G401.6 (cell line): ENCODE measurements at regions not wholly inside any gene's neighbourhood (a gene's known extent, or its start where the extent isn't known, plus 50 kb on each side); places are given as distances from the start of the nearest gene placed in this dataset.

Source experiments
- FAIRE-seq: peaks from 2 replicates; lab custom pipeline; 2012; peaks lifted over from hg19 to GRCh38; lab: Jason Lieb, UNC

- no peak for FAIRE-seq
Measured at GRCh38 chr18:75799449-75800330, 372.2 kb upstream of the SMIM21 start.

- FAIRE-seq = no peak
Measured at GRCh38 chr18:75797046-75797445, 369.5 kb upstream of the SMIM21 start.

GRCh38 chr18:75790796-75791195 lies 363.3 kb upstream of the SMIM21 start:
- no peak for FAIRE-seq

- no peak for FAIRE-seq
Measured at GRCh38 chr18:75790111-75790510, 362.6 kb upstream of the SMIM21 start.

DNA sequence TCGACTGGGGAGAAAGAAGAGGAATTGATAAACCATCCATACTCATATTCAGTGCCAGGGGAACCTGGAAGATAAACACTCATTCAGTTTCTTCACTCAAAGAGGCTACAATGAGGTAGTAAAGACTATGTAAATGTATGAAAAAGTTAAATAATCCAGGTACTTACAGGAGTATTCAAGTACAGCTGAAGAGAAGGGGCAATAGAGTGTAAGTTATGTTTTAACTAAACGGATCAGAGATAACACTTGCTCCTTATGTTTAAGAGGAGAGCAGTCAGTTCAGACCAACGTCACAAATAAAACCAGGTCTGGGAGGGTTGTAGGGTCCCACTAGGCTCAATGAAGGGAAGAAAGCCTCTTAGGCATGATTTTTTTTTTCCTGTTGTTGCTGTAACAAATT lies 358.3 kb upstream of the SMIM21 start:
- FAIRE-seq = no peak

GRCh38 chr18:75785206-75785605 lies 357.7 kb upstream of the SMIM21 start:
- no peak for FAIRE-seq

GRCh38 chr18:75784390-75784789 lies 356.9 kb upstream of the SMIM21 start:
- no peak for FAIRE-seq

DNA sequence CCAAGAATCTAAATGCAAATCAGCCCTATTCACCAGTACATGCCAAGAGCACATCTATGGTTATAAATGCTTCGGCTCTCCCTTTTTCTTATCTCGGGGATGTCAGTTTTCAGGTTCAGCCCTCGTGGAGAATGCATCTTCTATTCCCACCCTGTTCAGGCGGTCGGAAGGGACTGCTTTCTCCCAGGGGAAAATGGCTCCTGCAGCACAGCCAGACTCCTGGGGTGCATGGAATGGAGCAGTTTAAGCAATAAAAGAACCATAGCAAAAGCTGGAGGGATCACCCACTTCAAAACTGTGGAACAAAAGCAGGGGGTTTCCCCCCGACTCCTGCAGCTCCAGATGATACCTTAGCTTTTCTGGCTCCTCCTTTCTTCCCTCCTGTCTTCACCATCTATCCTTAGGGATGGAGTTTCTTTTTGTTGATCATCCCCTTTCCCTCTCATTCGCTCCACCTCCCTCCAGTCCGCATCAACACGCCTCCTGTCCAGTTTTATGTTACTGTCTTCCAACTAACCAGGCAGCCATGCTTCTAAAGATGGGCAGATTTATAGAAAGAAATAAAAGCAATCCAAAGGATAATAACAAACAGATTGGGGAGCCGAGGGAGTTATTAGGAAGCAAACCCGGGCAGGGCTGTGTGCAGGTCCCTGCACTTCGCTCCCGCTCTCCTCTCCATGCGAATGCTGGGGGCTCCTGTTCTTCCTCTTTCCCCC lies 356.2 kb upstream of the SMIM21 start:
- FAIRE-seq = no peak

- FAIRE-seq = no peak
Measured at GRCh38 chr18:75782826-75783225, 355.3 kb upstream of the SMIM21 start.

- no peak for FAIRE-seq
Measured at GRCh38 chr18:75782204-75782603, 354.7 kb upstream of the SMIM21 start.

DNA sequence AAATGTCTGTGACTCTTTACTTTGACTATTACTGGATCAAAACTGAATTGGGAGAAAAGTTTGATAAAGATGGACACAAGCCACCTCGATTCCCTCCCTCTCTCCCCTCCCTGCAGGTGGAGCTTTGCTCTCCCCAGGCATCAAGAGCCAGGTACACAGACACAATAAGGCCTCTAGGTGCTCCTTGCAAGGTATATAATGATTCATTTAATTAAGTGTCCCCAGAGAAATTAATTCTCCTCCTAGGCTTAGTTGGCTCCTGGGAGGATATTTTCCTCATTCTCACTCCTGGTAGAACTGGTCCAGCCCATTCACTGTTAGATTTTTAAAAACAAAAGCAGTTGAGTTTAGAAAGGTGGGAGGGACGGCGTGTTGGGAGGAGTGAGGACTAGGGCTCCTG lies 352.4 kb upstream of the SMIM21 start:
- no peak for FAIRE-seq

DNA sequence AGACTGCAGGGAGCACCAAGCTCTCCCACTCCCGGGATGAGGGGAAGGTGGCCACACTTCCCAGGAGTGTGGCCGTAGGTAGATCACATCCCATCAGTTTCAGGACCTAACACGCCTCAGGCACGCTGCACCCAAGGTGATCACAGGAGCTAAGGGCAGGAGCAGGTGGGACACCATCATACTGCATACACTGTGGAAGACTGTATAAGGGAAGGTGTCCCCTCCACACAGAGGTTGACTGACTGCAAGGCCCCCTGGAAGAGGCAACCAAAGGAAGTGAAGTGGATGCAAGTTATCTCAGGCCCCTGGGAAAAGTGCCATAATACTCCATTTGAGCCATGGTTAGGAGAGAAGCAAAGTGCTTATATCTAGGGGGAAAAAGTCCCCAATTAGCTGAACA lies 351.9 kb upstream of the SMIM21 start:
- FAIRE-seq = no peak

DNA sequence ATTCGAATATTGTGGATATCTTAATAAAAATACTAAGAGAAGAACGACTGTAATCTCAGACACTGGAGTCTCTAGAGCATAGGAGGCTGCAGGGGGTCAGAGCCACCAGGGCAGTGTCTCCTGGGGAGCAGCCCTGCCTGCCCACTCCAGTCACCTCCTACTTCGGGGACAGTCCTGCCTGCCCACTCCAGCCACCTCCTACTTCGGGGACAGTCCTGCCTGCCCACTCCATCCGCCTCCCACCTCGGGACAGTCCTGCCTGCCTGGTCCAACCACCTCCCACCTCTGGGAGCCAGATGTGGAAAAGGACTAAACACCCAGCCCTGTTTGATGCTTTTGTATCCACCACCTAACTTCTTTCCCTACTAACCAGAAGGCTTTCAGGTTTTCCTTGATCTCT lies 350.1 kb upstream of the SMIM21 start:
- FAIRE-seq = no peak

- no peak for FAIRE-seq
Measured at GRCh38 chr18:75775121-75775520, 347.6 kb upstream of the SMIM21 start.

GRCh38 chr18:75773618-75774017 lies 346.1 kb upstream of the SMIM21 start:
- no peak for FAIRE-seq

GRCh38 chr18:75762758-75763157 lies 335.3 kb upstream of the SMIM21 start:
- no peak for FAIRE-seq

DNA sequence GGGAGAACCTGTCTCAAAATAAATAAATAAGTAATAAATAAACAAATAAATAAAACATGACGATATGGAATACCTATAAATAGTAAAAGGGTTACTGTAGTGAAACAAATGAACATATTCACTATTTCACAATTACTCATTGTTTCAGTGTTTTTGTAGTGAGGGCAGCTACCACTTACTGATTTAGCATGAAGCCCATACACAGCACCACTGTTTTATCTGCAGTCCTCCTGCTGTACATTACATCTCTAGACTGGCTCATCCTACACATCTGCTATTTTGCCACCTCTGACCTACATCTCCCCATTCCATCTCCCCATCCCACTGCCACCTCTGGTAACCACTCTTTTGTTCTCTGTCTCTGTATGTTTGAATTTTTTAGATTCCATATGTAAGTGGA lies 332.7 kb upstream of the SMIM21 start:
- no peak for FAIRE-seq

DNA sequence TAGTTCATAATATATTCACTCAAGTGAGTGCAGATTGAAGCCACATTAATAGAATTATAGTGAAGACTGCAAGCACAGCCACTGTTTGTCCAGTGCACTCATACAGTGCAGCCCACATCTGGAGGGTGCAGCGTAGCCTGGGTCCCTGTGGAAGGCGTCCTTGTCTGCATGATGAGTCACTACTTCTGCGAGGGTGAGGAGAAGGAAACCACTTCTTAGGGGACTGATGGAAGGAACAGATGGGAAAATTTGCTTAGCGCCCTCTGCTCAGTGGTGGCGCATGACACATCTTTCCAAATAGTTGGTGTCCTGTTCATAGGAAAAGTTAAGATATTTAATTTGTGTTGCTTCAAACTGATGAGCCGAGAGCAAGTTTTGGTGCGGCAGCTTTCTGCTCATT lies 330.4 kb upstream of the SMIM21 start:
- FAIRE-seq = no peak

DNA sequence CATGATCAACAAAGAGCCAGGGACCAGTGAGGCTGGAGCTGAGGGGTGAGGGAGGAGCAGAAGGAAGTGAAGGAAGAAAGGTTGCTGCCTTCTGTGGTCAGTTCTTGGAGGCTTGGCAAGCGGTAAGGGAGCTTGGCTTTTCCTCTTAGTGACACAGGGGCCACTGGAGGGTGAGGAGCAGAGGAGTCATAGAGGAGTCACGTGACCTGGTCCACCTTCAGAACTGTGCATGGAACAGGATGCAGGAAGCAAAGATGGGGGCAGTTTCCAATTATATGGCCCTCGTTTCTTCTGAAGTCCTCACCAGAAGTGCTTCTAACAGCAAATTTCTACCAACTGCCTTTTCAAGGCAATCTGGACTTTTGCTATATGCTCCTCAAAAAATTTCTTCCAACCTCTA lies 326.9 kb upstream of the SMIM21 start:
- FAIRE-seq = no peak

GRCh38 chr18:75753753-75754152 lies 326.2 kb upstream of the SMIM21 start:
- no peak for FAIRE-seq

DNA sequence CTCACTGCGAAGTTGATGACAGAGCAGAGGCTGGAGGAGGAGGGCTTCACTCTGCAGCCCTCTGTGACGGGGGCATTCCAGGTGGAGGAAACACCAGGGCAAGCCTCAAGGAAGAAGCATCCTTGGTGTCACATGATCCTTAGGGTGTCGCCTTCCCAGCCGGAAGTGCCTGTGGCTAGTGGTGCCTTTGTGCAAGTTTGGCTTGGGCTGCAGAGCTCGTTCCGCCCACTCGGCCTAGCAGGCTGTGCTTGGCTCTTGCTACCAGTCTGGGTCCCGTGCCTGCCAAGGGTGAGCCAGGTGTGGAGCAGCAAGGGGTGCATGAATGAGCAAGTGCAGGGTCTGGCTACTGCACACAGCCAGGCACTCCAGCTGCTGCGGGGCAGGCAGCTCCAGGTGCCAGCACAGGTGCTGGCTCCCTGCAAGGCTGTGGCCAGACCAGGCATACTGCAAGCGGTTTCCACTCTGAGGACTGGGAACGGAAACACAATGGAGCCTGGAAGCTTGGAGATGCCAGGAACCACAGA lies 325.3 kb upstream of the SMIM21 start:
- no peak for FAIRE-seq

DNA sequence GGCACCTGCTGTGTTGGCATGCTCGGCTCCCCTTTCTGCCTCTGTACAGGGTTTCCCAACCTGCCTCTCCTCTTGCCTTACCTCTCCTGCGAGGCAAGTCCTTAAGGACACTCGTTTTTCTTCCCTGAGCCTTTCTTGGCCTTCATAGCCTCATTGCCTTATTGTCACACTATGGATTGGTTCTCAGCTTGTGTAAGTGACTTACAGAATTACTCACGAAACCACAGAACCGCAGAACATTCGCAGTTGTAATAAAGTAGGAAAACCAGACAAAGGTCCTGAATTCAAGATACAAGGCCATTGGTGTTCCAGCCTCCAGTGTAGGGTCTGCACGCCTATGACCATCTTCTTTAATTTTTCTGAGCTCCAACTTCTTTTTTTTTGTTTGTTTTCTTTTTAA lies 317.6 kb upstream of the SMIM21 start:
- FAIRE-seq = no peak

- FAIRE-seq = no peak
Measured at GRCh38 chr18:75742516-75742915, 315.0 kb upstream of the SMIM21 start.

DNA sequence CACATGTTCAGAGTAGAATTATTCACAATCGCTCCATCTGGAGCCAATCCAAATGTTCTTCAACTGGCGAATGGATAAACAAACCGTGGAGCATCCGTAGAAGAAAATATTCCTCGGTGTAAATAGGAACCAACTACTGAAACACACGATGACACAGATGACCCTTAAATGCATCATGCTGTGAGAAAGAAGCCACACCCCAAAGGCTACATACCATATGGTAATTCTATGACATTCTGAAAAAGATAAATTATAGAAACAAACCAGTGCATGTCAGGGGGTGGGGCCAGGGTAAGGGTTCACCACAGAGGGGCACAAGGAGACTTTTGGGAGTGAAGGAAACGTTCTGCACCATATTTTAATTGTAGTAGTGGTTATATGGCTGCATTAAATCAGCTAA lies 312.2 kb upstream of the SMIM21 start:
- no peak for FAIRE-seq
